WTC11 (cell line): ENCODE measurements at regions not wholly inside any gene's neighbourhood (a gene's known extent, or its start where the extent isn't known, plus 50 kb on each side); places are given as distances from the start of the nearest gene placed in this dataset.

Experiments
- NR3C1 ChIP-seq: sonication (generic); formaldehyde crosslinking; conservative IDR thresholded peaks from 2 replicates; pipeline ENCODE4 v1.8.1; 2023; ENCODE audit warnings: low read depth, mild to moderate bottlenecking, missing genetic modification reagents
- OVOL2 ChIP-seq: fragments of 250-450 bp; sonication (Bioruptor Pico); IDR thresholded peaks from 2 replicates; pipeline ENCODE4 v1.9.0; 2021; ENCODE audit warnings: mild to moderate bottlenecking, borderline replicate concordance
- TEAD1 ChIP-seq: sonication (generic); formaldehyde crosslinking; IDR thresholded peaks from 2 replicates; pipeline ENCODE4 v1.8.0; 2022; ENCODE audit warnings: mild to moderate bottlenecking, missing genetic modification reagents
- TF ChIP-seq, protein P1 (sequence below): sonication (generic); formaldehyde crosslinking; IDR thresholded peaks from 2 replicates; pipeline ENCODE4 v1.8.1; 2023; ENCODE audit warnings: mild to moderate bottlenecking, missing genetic modification reagents
- TF ChIP-seq, protein P2 (sequence below): fragments of 200-600 bp; IDR thresholded peaks from 2 replicates; pipeline ENCODE4 v1.8.0; 2022; ENCODE audit warnings: antibody characterized with exemption
- TF ChIP-seq, protein P3 (sequence below): sonication (generic); formaldehyde crosslinking; IDR thresholded peaks from 2 replicates; pipeline ENCODE4 v1.8.0; 2022; ENCODE audit warnings: mild to moderate bottlenecking, missing genetic modification reagents
- TF ChIP-seq, protein P4 (sequence below): sonication (generic); formaldehyde crosslinking; IDR thresholded peaks from 2 replicates; pipeline ENCODE4 v1.8.1; 2022; ENCODE audit warnings: mild to moderate bottlenecking, missing genetic modification reagents, moderate library complexity, borderline replicate concordance
- TF ChIP-seq, protein P5 (sequence below): sonication (generic); formaldehyde crosslinking; IDR thresholded peaks from 2 replicates; pipeline ENCODE4 v1.8.1; 2023; ENCODE audit warnings: mild to moderate bottlenecking, missing genetic modification reagents, moderate library complexity

DNA sequence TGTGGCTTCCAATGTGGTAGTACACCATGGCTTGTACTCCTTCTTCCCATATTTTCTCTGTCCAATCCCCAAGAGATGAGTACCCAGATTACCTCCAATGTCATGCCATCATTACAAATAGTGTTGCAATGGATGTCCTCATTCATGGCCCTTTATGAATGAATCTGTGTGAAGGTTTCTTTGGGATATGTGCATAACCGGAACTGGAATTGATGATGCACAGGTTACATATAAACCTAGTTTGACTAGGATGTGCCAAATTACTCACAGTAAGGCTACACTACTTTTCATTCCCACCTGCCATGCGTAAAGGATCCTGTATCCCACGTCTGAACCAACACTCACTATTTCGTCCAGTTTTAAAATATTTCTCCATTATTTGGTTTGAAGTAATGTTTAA lies 173.9 kb upstream of the CXCR4 start:
- TF ChIP-seq, protein P1, sequence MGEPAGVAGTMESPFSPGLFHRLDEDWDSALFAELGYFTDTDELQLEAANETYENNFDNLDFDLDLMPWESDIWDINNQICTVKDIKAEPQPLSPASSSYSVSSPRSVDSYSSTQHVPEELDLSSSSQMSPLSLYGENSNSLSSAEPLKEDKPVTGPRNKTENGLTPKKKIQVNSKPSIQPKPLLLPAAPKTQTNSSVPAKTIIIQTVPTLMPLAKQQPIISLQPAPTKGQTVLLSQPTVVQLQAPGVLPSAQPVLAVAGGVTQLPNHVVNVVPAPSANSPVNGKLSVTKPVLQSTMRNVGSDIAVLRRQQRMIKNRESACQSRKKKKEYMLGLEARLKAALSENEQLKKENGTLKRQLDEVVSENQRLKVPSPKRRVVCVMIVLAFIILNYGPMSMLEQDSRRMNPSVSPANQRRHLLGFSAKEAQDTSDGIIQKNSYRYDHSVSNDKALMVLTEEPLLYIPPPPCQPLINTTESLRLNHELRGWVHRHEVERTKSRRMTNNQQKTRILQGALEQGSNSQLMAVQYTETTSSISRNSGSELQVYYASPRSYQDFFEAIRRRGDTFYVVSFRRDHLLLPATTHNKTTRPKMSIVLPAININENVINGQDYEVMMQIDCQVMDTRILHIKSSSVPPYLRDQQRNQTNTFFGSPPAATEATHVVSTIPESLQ (CRISPR knock-in tag) = no peak
- TF ChIP-seq, protein P2, sequence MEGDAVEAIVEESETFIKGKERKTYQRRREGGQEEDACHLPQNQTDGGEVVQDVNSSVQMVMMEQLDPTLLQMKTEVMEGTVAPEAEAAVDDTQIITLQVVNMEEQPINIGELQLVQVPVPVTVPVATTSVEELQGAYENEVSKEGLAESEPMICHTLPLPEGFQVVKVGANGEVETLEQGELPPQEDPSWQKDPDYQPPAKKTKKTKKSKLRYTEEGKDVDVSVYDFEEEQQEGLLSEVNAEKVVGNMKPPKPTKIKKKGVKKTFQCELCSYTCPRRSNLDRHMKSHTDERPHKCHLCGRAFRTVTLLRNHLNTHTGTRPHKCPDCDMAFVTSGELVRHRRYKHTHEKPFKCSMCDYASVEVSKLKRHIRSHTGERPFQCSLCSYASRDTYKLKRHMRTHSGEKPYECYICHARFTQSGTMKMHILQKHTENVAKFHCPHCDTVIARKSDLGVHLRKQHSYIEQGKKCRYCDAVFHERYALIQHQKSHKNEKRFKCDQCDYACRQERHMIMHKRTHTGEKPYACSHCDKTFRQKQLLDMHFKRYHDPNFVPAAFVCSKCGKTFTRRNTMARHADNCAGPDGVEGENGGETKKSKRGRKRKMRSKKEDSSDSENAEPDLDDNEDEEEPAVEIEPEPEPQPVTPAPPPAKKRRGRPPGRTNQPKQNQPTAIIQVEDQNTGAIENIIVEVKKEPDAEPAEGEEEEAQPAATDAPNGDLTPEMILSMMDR = no peak
- TF ChIP-seq OVOL2 (CRISPR knock-in tag) (no peak), NR3C1 (CRISPR knock-in tag) (no peak), TEAD1 (CRISPR knock-in tag) (no peak)
- TF ChIP-seq, protein P3, sequence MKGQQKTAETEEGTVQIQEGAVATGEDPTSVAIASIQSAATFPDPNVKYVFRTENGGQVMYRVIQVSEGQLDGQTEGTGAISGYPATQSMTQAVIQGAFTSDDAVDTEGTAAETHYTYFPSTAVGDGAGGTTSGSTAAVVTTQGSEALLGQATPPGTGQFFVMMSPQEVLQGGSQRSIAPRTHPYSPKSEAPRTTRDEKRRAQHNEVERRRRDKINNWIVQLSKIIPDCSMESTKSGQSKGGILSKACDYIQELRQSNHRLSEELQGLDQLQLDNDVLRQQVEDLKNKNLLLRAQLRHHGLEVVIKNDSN (CRISPR knock-in tag) = no peak
- TF ChIP-seq, protein P4, sequence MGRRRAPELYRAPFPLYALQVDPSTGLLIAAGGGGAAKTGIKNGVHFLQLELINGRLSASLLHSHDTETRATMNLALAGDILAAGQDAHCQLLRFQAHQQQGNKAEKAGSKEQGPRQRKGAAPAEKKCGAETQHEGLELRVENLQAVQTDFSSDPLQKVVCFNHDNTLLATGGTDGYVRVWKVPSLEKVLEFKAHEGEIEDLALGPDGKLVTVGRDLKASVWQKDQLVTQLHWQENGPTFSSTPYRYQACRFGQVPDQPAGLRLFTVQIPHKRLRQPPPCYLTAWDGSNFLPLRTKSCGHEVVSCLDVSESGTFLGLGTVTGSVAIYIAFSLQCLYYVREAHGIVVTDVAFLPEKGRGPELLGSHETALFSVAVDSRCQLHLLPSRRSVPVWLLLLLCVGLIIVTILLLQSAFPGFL (CRISPR knock-in tag) = no peak
- TF ChIP-seq, protein P5, sequence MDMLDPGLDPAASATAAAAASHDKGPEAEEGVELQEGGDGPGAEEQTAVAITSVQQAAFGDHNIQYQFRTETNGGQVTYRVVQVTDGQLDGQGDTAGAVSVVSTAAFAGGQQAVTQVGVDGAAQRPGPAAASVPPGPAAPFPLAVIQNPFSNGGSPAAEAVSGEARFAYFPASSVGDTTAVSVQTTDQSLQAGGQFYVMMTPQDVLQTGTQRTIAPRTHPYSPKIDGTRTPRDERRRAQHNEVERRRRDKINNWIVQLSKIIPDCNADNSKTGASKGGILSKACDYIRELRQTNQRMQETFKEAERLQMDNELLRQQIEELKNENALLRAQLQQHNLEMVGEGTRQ (CRISPR knock-in tag) = no peak
